Activated T-cell treated with anti-CD3 and anti-CD28 coated beads, Interleukin-2, amount 50 U/mL, for 48 hours (primary cell): ENCODE measurements at regions not wholly inside any gene's neighbourhood (a gene's known extent, or its start where the extent isn't known, plus 50 kb on each side); places are given as distances from the start of the nearest gene placed in this dataset.
"Not testable (repeated sequence)": the region's sequence is repeated elsewhere in the genome, so short reads cannot be mapped to it uniquely, and the experiment has no call there.

ENCODE experiments used
- DNase-seq, 2 experiments: peaks; one replicate each; pipeline ENCODE4 v3.0.0-alpha.2; 2020

GRCh38 chr20:25772437-25772836 is 75.8 kb upstream of the ZNF337 start:
- DNase-seq, result not testable (repeated sequence)

DNA sequence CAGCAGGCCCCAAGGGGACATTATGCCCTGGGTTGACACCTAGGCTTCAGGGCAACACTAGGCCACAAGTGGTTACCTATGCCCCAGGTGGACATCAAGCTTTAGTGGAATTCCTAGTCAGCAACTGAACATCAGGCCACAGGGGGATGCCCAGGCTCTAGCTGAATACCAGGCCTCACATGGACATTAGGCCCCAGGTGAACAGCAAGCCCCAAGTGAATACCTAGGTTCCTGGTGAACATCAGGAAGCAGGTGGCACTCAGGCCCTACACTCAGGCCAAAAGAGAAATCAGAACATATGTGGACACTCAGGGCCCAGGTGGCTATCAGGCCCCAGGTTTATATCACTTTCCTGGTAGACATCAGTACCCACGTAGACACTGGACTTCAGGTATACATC is 75.2 kb upstream of the ZNF337 start:
- not testable (repeated sequence) for DNase-seq

GRCh38 chr20:25761596-25761995 is 64.9 kb upstream of the ZNF337 start:
- DNase-seq, result no peak

DNA sequence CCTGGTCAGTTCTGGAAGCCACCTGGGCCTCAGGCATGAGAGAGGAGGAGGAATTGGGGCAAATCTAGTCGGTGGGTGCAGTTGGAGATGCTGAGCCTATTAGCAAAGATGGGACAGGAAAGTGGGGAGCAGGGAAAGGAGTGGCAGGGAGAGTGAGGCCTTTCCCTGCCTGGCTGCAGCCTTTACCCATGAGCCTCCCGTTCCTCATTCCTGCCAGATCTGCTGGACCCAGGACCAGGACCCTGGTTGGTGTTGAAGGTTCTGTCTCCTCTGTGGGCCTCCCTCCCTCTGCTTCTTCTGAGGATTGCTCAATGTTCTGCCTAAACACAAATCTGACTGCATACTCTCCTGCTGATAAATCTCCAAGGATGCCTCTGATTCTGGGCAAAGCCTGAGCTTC is 64.4 kb upstream of the ZNF337 start:
- not testable (repeated sequence) for DNase-seq

GRCh38 chr20:25750765-25751696 is 54.4 kb upstream of the ZNF337 start:
- DNase-seq, result peak; percentile 63 to 64

DNA sequence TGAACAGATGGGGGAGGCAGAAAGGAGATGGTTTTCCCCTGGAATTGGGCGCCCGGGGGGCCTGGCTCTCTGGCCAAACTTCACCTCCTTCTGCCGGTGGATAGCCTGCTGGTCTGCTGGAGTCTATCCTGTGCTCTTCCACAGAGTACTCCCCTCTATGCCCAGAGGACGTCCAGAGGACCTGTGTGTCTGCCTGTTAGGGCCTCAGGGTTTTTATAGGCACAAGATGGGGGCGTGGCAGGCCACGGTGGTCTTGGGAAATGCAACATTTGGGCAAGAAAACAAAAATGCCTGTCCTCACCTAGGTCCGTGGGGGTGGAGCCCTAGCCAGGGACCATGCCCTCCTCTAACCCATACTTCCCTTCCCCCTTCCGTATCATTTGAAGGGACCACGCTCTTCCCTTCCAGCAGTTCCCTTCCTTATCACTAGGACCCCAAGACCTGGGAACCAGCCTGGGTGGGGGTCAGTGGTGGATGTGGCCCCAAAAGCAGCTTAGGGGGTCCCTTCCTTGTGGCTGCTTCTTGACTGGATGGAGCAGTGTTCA is 53.6 kb upstream of the ZNF337 start:
- no peak for DNase-seq

GRCh38 chr20:25749649-25750048 is 53.0 kb upstream of the ZNF337 start:
- DNase-seq, result no peak
